NCI-H1436 (cell line): ENCODE measurements at regions not wholly inside any gene's neighbourhood (a gene's known extent, or its start where the extent isn't known, plus 50 kb on each side); places are given as distances from the start of the nearest gene placed in this dataset.

Experiments
- DNase-seq: peaks from one replicate; lab custom pipeline; 2025; lab: John Stamatoyannopoulos, UW

GRCh38 chr20:39268491-39268951 is 306.4 kb downstream of the DHX35 start:
- DNase-seq: no peak

GRCh38 chr20:39266989-39267388 is 304.8 kb downstream of the DHX35 start:
- no peak for DNase-seq

GRCh38 chr20:39264506-39265172 is 302.5 kb downstream of the DHX35 start:
- DNase-seq: no peak

- DNase-seq: no peak
These were observed 300.9 kb downstream of the DHX35 start for GRCh38 chr20:39263076-39263475.

DNA sequence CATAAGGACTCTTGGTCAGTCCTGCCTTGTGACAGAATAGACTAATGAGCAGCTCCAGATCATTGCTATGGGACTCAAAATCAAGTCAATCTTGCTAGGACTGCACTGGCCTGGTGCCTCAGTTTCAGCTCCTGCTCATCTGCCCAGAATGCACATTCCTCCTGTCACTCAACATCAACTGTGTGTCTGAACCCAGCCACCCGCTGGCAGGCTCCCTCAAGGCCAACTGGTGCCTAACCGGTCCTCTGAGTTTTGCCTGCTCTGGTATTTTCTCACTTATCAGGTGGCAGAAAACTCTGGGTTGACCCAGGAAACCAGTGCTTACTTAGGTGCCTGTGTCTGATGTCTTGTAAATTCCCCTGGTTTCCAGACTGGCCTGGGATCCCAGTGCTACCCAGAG is 297.7 kb downstream of the DHX35 start:
- DNase-seq: no peak

DNA sequence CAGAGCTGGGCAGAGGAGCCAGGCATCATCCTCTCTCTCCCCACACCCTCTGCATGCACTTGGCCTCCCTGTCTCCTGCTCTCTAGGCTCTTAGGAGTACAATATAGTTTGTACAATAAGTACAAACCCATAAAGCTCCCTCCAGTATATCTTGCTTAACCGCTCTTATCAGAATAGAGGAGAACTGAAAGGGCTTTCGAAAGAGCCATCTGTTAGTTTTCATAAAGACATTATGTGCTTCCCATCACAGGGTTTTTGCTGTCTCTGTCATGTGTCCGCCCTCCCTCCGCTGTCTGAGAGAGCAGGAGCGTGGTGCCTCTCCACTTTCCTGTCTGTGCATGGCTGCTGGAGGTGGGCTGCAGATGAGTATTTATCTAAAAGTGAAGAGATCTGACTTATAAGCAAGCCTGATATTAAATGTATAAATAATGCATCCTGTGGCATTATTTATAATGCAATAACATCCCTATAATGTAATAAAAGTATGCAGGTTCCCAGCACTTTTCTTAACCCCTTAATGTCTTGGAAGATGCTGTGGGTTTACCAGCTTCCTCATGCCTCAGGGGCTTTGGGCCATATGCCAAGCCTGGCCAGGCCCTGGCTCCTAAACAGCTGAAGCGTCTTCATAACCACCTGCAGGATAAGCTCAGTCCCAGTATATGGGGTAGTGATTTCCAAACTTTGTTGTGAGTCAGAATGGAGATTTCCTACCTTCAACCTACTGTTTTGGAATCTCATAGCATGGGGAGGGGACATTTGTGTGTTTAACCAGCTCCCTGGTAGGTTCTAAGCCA is 297.1 kb downstream of the DHX35 start:
- DNase-seq: no peak

GRCh38 chr20:39258253-39258652 is 296.1 kb downstream of the DHX35 start:
- no peak for DNase-seq

GRCh38 chr20:39253051-39253755 is 291.1 kb downstream of the DHX35 start:
- no peak for DNase-seq

- DNase-seq: no peak
These were observed 289.9 kb downstream of the DHX35 start for GRCh38 chr20:39252035-39252434.

GRCh38 chr20:39249798-39250197 is 287.7 kb downstream of the DHX35 start:
- no peak for DNase-seq

DNA sequence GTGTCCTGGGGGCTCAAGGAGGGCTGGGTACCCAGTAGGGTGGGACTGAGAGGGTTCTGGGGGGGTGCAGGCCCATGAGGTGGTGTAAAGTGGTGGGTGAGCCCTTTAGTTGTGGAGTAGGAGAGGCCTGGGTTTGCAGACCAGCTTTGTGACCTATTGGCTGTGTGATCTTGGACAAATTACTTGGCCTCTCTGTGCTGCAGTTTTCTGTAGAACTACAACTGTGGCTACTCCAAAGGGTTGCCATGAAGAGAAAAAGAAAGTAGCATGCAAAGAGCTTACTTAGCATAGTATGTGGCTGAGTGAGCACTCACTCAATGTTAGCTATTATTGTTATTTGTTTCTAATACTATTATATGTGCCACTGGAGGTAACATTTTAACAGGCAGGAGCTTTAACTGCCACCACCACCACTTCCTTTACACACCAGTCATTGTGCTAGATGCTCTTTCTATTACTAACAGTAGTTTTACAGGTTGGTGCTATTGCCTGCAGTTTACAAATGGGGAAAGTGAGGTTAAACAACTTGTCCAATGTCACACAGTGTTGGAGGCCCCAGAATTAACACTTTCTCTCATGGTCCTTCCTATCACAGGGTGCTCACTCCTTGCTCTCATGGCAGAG is 286.8 kb downstream of the DHX35 start:
- DNase-seq: no peak

- DNase-seq: no peak
These were observed 286.2 kb downstream of the DHX35 start for GRCh38 chr20:39248171-39248861.

DNA sequence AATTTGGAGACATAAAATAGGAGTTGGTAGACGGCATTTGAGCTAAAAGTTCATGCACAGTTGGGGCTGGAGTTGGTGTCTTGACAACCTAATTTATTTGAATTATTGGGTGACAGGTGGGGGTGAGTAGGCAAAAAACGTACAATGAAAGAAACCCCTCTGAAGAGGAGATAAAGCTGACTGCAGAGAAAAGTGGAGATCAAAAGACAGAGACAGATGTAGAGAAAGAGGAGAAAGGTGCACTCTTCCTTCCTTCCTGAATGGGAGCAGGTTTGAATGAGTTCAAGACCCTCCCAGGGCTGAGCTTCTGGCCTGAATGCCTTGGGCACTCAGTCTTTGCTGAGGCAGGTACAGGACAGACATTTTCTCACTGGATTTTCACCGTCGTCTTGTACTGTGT is 284.3 kb downstream of the DHX35 start:
- DNase-seq: no peak

- no peak for DNase-seq
These were observed 283.7 kb downstream of the DHX35 start for GRCh38 chr20:39245685-39246311.

DNA sequence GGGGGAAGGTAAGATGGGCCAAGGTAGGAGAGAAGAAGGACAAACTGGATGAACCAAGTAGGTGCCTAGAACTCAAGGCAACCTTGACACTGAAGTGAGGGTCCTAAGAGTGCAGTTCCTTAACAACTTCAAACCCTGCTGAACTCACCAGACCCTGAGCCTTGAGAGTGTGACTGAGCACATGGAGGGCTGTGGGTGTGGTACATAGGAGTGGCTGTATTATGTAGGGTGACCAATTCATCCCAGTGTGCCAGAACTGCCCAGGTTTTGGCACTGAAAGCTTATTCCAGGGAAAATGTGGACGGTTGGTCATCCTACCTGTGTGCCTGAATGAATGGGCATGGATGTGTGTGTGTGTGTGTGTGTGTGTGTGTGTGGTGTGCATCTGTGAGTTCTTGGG is 281.8 kb downstream of the DHX35 start:
- no peak for DNase-seq

GRCh38 chr20:39242614-39243013 is 280.5 kb downstream of the DHX35 start:
- no peak for DNase-seq

DNA sequence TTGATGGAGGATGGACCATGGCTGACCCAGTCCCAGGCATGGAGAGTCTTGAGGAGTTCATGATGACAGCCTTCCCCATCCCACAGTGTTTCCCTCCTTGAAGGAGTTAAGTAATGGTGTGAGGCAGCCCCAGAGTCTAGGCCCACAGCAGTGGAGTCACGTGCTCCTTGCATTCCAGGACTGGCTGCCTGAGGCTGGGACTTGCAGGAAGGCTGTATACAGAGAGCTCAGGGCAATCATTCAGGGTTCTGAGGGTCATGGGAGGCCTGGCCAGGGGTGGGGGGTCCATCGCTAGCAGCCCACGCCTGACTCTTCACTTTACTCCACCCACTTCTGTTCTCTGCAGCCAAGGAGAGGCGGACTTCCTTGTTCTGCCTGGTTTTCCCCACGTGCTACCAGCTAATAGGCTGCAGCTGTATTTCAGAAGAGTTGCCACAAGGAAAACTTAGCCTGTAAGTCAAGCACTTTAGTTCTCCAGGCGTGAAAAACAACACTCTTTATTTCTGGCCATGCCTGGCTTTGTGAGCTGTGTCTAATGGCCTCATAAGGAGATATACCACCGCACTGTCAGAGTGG is 272.5 kb downstream of the DHX35 start:
- DNase-seq: no peak

DNA sequence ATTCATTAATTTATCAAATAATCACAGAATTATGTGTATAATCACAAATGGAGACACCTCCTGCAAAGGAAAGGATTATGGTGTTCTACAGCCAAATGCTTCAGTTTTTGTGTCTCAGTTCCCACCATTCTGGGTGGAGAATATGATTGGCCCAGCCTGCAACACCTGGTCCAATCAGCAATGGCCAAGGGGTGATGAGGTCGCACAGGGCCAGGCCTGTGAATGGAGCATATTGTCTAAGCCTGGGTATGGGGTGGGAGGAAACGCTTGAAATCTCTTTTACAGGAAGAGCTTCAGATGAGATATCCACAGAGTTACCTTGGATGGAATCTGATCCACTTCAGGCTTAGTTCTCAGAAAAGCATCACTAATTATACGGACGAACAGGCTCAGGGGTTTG is 271.6 kb downstream of the DHX35 start:
- no peak for DNase-seq

GRCh38 chr20:39227416-39227815 is 265.3 kb downstream of the DHX35 start:
- DNase-seq: no peak

DNA sequence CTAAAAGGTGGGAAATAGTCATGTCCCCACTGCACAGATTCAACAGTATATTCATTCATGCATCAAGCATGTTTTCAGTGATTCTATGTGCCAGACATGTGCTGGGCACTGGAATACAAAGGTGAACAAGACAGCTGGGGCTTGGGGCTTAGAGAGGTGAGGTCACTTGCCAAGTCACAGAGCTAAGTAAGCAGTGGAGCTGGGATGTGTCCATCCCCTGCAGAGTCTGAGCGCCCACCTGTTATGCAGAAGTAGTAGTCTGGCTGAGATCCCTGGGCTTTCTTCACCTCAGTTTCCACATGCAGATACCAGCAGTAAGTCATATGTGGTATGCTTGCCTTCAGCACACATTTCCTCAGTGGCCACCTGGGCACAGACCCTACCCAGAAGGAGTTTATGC is 263.8 kb downstream of the DHX35 start:
- DNase-seq: no peak

DNA sequence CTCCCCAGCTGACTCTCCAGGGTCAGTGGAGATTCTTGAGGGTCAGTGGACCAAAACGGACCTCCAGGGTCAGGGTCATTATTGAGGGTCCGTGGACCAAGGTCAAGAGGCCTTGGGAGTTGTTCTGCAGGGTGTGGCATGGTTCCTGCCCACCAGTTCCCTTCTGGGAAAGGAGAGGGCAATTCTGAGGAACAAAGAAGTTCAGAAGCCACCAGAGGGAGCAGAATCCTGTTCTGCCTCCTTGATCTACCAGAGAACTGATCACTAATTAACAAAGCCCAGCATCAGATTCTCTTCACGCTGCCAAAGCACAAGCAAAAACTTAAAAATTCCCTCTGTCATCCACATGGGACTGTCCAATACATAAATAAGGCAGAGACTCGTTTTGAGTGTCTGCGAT is 263.4 kb downstream of the DHX35 start:
- DNase-seq: no peak
